GM19025 (cell line): ENCODE measurements at regions not wholly inside any gene's neighbourhood (a gene's known extent, or its start where the extent isn't known, plus 50 kb on each side); places are given as distances from the start of the nearest gene placed in this dataset.
"Not testable (repeated sequence)": the region's sequence is repeated elsewhere in the genome, so short reads cannot be mapped to it uniquely, and the experiment has no call there.

Source experiments
- ATAC-seq: cut with Tn5 transposase; IDR thresholded peaks from one replicate; pipeline ENCODE4 v1.9.1; 2021; ENCODE audit warnings: mild to moderate bottlenecking, low read depth, moderate library complexity; ENCODE audit not compliant: unreplicated experiment

GRCh38 chr13:85148009-85148408 lies 651.2 kb downstream of the SLITRK6 start:
- no peak for ATAC-seq

- no peak for ATAC-seq
Measured at GRCh38 chr13:85142351-85142927, 656.8 kb downstream of the SLITRK6 start.

GRCh38 chr13:85141401-85141800 lies 657.8 kb downstream of the SLITRK6 start:
- no peak for ATAC-seq

- no peak for ATAC-seq
Measured at GRCh38 chr13:85140192-85140591, 659.0 kb downstream of the SLITRK6 start.

GRCh38 chr13:85137516-85137915 lies 661.7 kb downstream of the SLITRK6 start:
- no peak for ATAC-seq

- no peak for ATAC-seq
Measured at GRCh38 chr13:85132986-85133385, 666.2 kb downstream of the SLITRK6 start.

GRCh38 chr13:85123501-85123900 lies 675.7 kb downstream of the SLITRK6 start:
- ATAC-seq: not testable (repeated sequence)

GRCh38 chr13:85108356-85108755 lies 690.9 kb downstream of the SLITRK6 start:
- ATAC-seq: no peak

GRCh38 chr13:85099245-85099644 lies 700.0 kb downstream of the SLITRK6 start:
- no peak for ATAC-seq

- no peak for ATAC-seq
Measured at GRCh38 chr13:85095418-85096272, 703.6 kb downstream of the SLITRK6 start.

- ATAC-seq: no peak
Measured at GRCh38 chr13:85093808-85094207, 705.4 kb downstream of the SLITRK6 start.

- ATAC-seq: no peak
Measured at GRCh38 chr13:85091631-85092234, 707.5 kb downstream of the SLITRK6 start.

GRCh38 chr13:85089186-85089585 lies 710.0 kb downstream of the SLITRK6 start:
- no peak for ATAC-seq

- ATAC-seq: no peak
Measured at GRCh38 chr13:85080691-85081090, 718.5 kb downstream of the SLITRK6 start.

- no peak for ATAC-seq
Measured at GRCh38 chr13:85076343-85076742, 722.9 kb downstream of the SLITRK6 start.

GRCh38 chr13:85074543-85075313 lies 724.5 kb downstream of the SLITRK6 start:
- no peak for ATAC-seq

- ATAC-seq: no peak
Measured at GRCh38 chr13:85068231-85068630, 731.0 kb downstream of the SLITRK6 start.

- ATAC-seq: no peak
Measured at GRCh38 chr13:85040215-85040614, 759.0 kb downstream of the SLITRK6 start.

- no peak for ATAC-seq
Measured at GRCh38 chr13:85031771-85032170, 767.4 kb downstream of the SLITRK6 start.

GRCh38 chr13:85028035-85028434 lies 771.2 kb downstream of the SLITRK6 start:
- no peak for ATAC-seq

GRCh38 chr13:85019121-85019520 lies 780.1 kb downstream of the SLITRK6 start:
- no peak for ATAC-seq
